DOHH2 (cell line): ENCODE measurements at regions not wholly inside any gene's neighbourhood (a gene's known extent, or its start where the extent isn't known, plus 50 kb on each side); places are given as distances from the start of the nearest gene placed in this dataset.

Experiments used
- H3F3A ChIP-seq: fragments of 200-600 bp; sonication (generic), shearing (Covaris generic); 2 replicates; pipeline ENCODE4 v1.6.0; 2016; ENCODE audit warnings: antibody characterized with exemption, mild to moderate bottlenecking; ENCODE audit not compliant: control insufficient read depth, insufficient read depth
- H3K27ac ChIP-seq: fragments of 200-600 bp; sonication (generic); 2 replicates; pipeline ENCODE4 v1.5.1; 2014; ENCODE audit warnings: low read depth, mild to moderate bottlenecking, low read length, moderate library complexity
- H3K27me3 ChIP-seq: fragments of 200-600 bp; sonication (generic); 2 replicates; pipeline ENCODE4 v1.6.1; 2014; ENCODE audit warnings: mild to moderate bottlenecking, low read length, mixed read lengths; ENCODE audit not compliant: control insufficient read depth
- H3K36me3 ChIP-seq: fragments of 200-600 bp; sonication (generic); 2 replicates; pipeline ENCODE4 v1.6.1; 2014; ENCODE audit warnings: mild to moderate bottlenecking, low read length, moderate library complexity, mixed read lengths; ENCODE audit not compliant: control insufficient read depth
- H3K4me1 ChIP-seq: fragments of 200-600 bp; sonication (generic); 2 replicates; pipeline ENCODE4 v1.6.1; 2014; ENCODE audit warnings: mild to moderate bottlenecking, low read length, mixed read lengths; ENCODE audit not compliant: control insufficient read depth
- H3K4me2 ChIP-seq: fragments of 200-600 bp; sonication (generic); 2 replicates; pipeline ENCODE4 v1.6.0; 2014; ENCODE audit warnings: mild to moderate bottlenecking, low read length, moderate library complexity
- H3K4me3 ChIP-seq: fragments of 200-600 bp; sonication (generic); 2 replicates; pipeline ENCODE4 v1.5.1; 2014; ENCODE audit warnings: mild to moderate bottlenecking, low read length, mixed read lengths
- H3K79me2 ChIP-seq: fragments of 200-600 bp; sonication (generic); 2 replicates; pipeline ENCODE4 v1.6.1; 2014; ENCODE audit warnings: mild to moderate bottlenecking, low read length, mixed read lengths; ENCODE audit not compliant: control insufficient read depth
- H3K9me2 ChIP-seq: fragments of 200-600 bp; sonication (generic); replicated peaks from 2 replicates; pipeline ENCODE4 v1.6.1; 2014; ENCODE audit warnings: mild to moderate bottlenecking, low read length, mixed read lengths; ENCODE audit not compliant: control insufficient read depth
- H3K9me3 ChIP-seq: fragments of 200-600 bp; sonication (generic); 2 replicates; pipeline ENCODE4 v1.6.1; 2014; ENCODE audit warnings: antibody characterized with exemption, low read length, mixed read lengths; ENCODE audit not compliant: control insufficient read depth, insufficient read depth
- H4K20me1 ChIP-seq: fragments of 200-600 bp; sonication (generic); 2 replicates; pipeline ENCODE4 v1.6.0; 2014; ENCODE audit warnings: low read depth, mild to moderate bottlenecking, antibody characterized with exemption, low read length, moderate library complexity; ENCODE audit not compliant: control insufficient read depth, insufficient read depth
- CTCF ChIP-seq: fragments of 200-600 bp; sonication (generic); IDR thresholded peaks from one replicate; pipeline ENCODE4 v1.5.1; 2014; ENCODE audit warnings: antibody characterized with exemption, mild to moderate bottlenecking, low read depth, low read length; ENCODE audit not compliant: poor library complexity, severe bottlenecking
- EZH2phosphoT487 ChIP-seq: fragments of 200-600 bp; sonication (generic); IDR thresholded peaks from 2 replicates; pipeline ENCODE4 v1.6.1; 2017; ENCODE audit warnings: borderline replicate concordance, mild to moderate bottlenecking, antibody characterized with exemption, low read length, moderate library complexity, mixed read lengths

GRCh38 chr10:62614389-62615157 is 189.9 kb upstream of the ADO start:
- Histone ChIP-seq H3K4me1 (peaks cover 86% of the 10 kb centered on the region), H3K79me2 (no peaks in the 10 kb centered on the region), H3K27ac (no peak overlapping the region), H4K20me1 (no peaks in the 10 kb centered on the region), H3K27me3 (no peaks in the 10 kb centered on the region), H3K4me3 (no peak overlapping the region), H3F3A (no peaks in the 10 kb centered on the region), H3K4me2 (no peak overlapping the region), H3K9me2 (no peaks in the 10 kb centered on the region), H3K9me3 (no peaks in the 10 kb centered on the region), H3K36me3 (no peaks in the 10 kb centered on the region)
- no peak for TF ChIP-seq CTCF
- TF ChIP-seq EZH2phosphoT487 = no peak

- Histone ChIP-seq H3K4me3 (no peak overlapping the region), H3K27ac (no peak overlapping the region), H3K4me2 (peak overlapping the region; percentile 5), H3K27me3 (no peaks in the 10 kb centered on the region), H3K36me3 (no peaks in the 10 kb centered on the region), H3F3A (peaks cover 6% of the 10 kb centered on the region; the same call in 1 of the 2 replicates), H3K4me1 (peaks cover 89% of the 10 kb centered on the region), H4K20me1 (no peaks in the 10 kb centered on the region), H3K9me2 (no peaks in the 10 kb centered on the region), H3K9me3 (no peaks in the 10 kb centered on the region), H3K79me2 (no peaks in the 10 kb centered on the region)
- TF ChIP-seq CTCF (peak; percentile 45), EZH2phosphoT487 (no peak)
These were observed 187.5 kb upstream of the ADO start for GRCh38 chr10:62616885-62617590.

- Histone ChIP-seq H3F3A (peaks cover 6% of the 10 kb centered on the region; the same call in 1 of the 2 replicates), H3K4me2 (peak overlapping the region; percentile 57), H3K4me1 (peaks cover 88% of the 10 kb centered on the region), H3K9me2 (no peaks in the 10 kb centered on the region), H3K36me3 (no peaks in the 10 kb centered on the region), H3K27ac (0 out of 2 replicates have a peak overlapping the region, but pooled peaks have one; percentile 46), H3K27me3 (no peaks in the 10 kb centered on the region), H3K79me2 (no peaks in the 10 kb centered on the region), H4K20me1 (no peaks in the 10 kb centered on the region), H3K4me3 (0 out of 2 replicates have a peak overlapping the region, but pooled peaks have one; percentile 17), H3K9me3 (no peaks in the 10 kb centered on the region)
- TF ChIP-seq EZH2phosphoT487 (no peak), CTCF (no peak)
These were observed 186.9 kb upstream of the ADO start for GRCh38 chr10:62617652-62618051.
